SK-N-MC (cell line): ENCODE measurements at regions not wholly inside any gene's neighbourhood (a gene's known extent, or its start where the extent isn't known, plus 50 kb on each side); places are given as distances from the start of the nearest gene placed in this dataset.
"Not testable (repeated sequence)": the region's sequence is repeated elsewhere in the genome, so short reads cannot be mapped to it uniquely, and the experiment has no call there.

ENCODE experiments used
- DNase-seq: peaks from one replicate; pipeline ENCODE4 v3.0.0-alpha.2; 2011; ENCODE audit warnings: low read depth, low spot score
- H3K27ac ChIP-seq: fragments of 200-600 bp; sonication (generic); 2 replicates; pipeline ENCODE4 v1.5.1; 2016; ENCODE audit warnings: mixed run types
- H3K36me3 ChIP-seq: fragments of 200-600 bp; sonication (generic); 2 replicates; pipeline ENCODE4 v1.6.1; 2017; ENCODE audit warnings: antibody characterized with exemption, low read length, mixed read lengths; ENCODE audit not compliant: insufficient read depth
- H3K4me3 ChIP-seq: fragments of 200-600 bp; sonication (generic); 2 replicates; pipeline ENCODE4 v1.5.1; 2016
- H3K9ac ChIP-seq: fragments of 200-600 bp; sonication (generic); 2 replicates; pipeline ENCODE4 v1.8.0; 2017; ENCODE audit warnings: mixed run types, mixed read lengths; ENCODE audit not compliant: insufficient read length
- H3K9me3 ChIP-seq: fragments of 200-600 bp; sonication (generic); 2 replicates; pipeline ENCODE4 v1.6.1; 2017; ENCODE audit warnings: low read depth, mild to moderate bottlenecking, antibody characterized with exemption, low read length, moderate library complexity, mixed read lengths
- EZH2 ChIP-seq: fragments of 200-600 bp; sonication (generic); IDR thresholded peaks from one replicate; pipeline ENCODE4 v1.6.1; 2017; ENCODE audit warnings: antibody characterized with exemption
- FOXP2 ChIP-seq: optimal IDR thresholded peaks from 2 replicates; pipeline ENCODE3; 2011; ENCODE audit warnings: mild to moderate bottlenecking, moderate library complexity; ENCODE audit not compliant: insufficient read depth; ENCODE audit errors: extremely low read length, control extremely low read depth
- POLR2AphosphoS5 ChIP-seq: IDR thresholded peaks from 2 replicates; pipeline ENCODE4 v1.6.1; 2012; ENCODE audit warnings: mild to moderate bottlenecking, low read depth, low read length, borderline replicate concordance

DNA sequence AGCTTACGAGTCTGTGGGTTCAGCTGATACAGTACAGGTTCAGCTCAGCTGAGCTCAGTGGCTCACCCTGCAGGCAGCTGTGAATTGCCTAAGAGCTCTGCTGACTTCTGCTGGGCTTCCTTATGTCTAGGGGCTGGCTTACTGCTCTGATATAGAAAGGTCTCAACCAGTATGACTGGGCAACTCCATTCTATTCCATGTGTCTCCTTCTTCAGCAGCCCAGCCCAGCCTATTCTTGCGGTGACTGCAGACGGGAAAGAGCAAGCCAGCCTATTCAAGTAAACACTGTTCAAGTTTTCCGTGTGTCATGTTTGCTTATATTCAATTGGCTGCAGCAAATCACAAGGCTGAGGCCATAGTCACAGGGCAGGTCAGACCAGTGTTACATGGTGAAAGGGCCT lies 615.4 kb upstream of the ZFP42 start:
- H3K27ac ChIP-seq = no peak overlapping the region
- no peaks in the 10 kb centered on the region for H3K36me3 ChIP-seq
- H3K9ac ChIP-seq = no peak overlapping the region
- H3K4me3 ChIP-seq = no peak overlapping the region
- TF ChIP-seq FOXP2 (no peak), EZH2 (no peak), POLR2AphosphoS5 (no peak)
- H3K9me3 ChIP-seq = no peaks in the 10 kb centered on the region
- DNase-seq = no peak

DNA sequence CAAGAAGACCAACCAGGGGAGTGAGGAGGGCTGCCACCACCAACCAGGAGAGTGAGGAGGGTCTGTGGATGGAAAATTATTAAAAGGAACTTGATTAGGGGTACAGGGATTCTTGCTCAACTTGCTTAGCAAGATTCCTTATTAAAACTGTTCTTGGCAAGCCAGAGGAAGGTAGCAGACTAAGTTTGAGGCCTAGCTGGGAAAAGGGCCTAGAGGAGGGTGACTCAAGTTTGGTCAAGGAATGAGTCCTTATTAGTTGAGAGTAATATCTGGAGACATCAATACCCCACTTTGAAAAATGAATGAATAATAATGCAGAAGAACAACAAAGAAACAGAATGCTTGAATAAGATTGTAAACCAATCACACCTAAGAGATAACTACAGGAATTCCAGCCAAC lies 612.4 kb upstream of the ZFP42 start:
- DNase-seq = no peak

DNA sequence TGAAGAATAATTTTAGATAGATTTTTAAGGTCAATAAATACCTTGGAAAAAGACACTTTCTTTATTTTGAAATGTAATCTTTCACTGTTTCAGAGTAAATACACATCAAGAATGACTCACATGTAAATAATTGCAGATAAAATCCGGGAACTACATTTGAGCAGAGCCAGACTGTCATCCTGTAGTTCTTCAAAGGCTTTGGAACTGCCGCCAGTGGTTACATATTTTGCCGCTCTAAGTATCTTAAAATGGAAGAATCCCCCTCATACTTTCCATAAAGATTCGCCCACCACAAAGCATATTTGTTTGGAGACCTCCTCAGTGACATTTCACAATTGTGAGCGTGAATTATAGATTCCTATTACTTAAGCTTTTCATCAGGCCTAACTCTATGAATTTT lies 607.8 kb upstream of the ZFP42 start:
- Histone ChIP-seq H3K36me3 (no peaks in the 10 kb centered on the region), H3K9ac (no peak overlapping the region), H3K27ac (no peak overlapping the region), H3K9me3 (no peaks in the 10 kb centered on the region), H3K4me3 (no peak overlapping the region)
- TF ChIP-seq POLR2AphosphoS5 (no peak), EZH2 (no peak), FOXP2 (no peak)
- no peak for DNase-seq

More for the DNA sequence above, 612.4 kb upstream of the ZFP42 start:
- no peak for TF ChIP-seq EZH2
- Histone ChIP-seq H3K9me3 (no peaks in the 10 kb centered on the region), H3K27ac (no peak overlapping the region), H3K36me3 (no peaks in the 10 kb centered on the region), H3K9ac (no peak overlapping the region), H3K4me3 (no peak overlapping the region)

DNA sequence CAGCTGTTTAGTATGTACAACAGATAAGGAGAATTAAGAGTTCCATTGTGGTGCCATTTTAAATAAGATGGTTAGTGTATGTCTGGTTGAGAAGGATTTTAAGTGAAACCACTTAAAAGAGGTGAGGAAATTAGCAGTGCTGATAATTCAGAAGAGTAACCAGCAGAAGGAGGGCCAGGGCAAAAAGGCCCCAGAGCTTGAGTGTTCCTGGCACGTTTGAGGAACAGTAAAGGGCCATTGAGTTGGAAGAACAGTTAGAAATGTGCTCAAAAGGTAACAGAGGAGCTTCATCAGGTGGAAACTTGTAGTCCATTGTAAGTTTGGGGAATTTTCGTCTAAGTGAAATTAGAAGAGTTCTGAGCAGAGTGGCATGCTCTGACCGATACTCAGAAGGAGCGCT lies 606.2 kb upstream of the ZFP42 start:
- Histone ChIP-seq H3K9ac (no peak overlapping the region), H3K9me3 (no peaks in the 10 kb centered on the region), H3K36me3 (no peaks in the 10 kb centered on the region), H3K27ac (no peak overlapping the region), H3K4me3 (no peak overlapping the region)
- no peak for TF ChIP-seq POLR2AphosphoS5
- TF ChIP-seq FOXP2 = no peak
- TF ChIP-seq EZH2 = no peak
- DNase-seq = no peak

DNA sequence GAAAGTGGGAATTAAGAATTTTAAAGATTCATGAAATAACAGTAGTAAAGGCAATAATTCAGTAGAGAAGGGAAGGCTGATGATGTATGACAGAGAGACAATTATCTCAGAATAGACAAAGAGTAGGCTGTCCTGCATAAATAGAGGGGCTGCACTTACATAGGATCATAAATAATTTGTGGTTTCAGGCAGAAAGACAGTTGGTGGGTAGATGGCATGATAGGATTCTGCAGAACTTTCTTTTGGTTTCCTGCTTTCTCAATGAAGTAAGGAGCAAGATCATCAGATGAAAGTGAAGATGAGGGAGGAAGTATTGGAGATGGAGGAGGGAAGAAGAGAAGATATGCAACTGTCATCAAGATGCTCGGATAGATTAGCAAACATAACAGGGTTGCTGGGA lies 604.9 kb upstream of the ZFP42 start:
- no peak overlapping the region for H3K27ac ChIP-seq
- no peaks in the 10 kb centered on the region for H3K36me3 ChIP-seq
- no peak for TF ChIP-seq EZH2
- no peak for TF ChIP-seq FOXP2
- no peak for TF ChIP-seq POLR2AphosphoS5
- DNase-seq = no peak
- no peaks in the 10 kb centered on the region for H3K9me3 ChIP-seq
- no peak overlapping the region for H3K9ac ChIP-seq
- no peak overlapping the region for H3K4me3 ChIP-seq

DNA sequence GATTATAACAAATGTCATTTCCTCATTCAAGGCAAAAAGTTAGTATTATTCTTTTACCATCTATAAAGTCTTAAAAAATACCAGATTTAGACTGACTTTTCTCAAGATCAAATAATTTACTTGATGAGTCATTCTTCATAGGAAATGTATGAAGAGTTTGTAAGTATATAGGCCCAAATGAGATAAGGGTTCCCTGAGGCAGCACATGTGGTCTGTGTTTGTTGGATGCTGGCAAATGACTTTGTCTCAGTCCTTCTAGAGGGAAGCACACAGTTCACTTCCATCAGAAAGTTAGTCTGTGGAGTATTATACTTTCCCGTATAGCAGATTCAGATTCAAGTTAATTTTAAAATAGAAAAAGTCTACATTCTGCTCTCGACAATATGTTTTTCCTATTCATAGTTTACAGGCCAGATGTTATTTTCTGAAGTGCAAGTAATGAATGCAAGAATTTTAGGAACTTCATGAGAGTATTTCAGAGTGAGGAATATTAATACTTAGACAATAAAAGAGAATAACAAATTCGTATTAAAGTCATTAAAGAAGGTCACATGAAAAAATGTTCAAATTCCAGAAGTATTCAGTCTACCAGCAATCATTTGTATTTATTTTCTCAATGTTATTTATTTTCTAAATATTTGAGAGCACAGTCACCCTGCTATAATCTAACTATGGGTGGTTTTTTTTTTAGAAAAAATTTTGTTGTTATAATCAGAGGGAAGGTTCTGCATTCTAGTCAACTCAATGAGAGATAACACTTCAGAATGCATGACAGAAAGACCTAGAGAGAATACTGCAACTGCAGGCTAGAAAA lies 601.8 kb upstream of the ZFP42 start:
- Histone ChIP-seq H3K36me3 (no peaks in the 10 kb centered on the region), H3K4me3 (no peak overlapping the region), H3K27ac (no peak overlapping the region), H3K9ac (no peak overlapping the region), H3K9me3 (no peaks in the 10 kb centered on the region)
- no peak for DNase-seq
- TF ChIP-seq FOXP2 (no peak), EZH2 (no peak), POLR2AphosphoS5 (no peak)

DNA sequence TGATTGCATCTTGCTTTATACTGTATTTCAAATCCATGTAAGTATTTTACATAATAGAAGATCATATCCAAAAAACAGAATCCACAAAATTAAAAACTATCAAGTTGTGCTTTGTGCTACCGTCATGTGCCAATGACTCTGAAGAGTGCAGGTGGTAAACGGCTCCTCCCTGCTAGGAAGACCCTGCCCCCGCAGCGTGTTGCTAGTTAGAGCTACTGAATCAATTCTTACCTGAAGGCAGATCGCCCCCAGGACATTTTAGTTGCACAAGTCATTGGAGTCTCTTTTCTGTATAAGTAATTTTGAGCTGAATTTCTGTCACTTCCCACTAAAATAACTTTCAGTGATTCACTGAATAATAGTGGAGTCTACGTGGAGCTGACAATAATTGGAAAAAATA lies 599.5 kb upstream of the ZFP42 start:
- Histone ChIP-seq H3K27ac (no peak overlapping the region), H3K36me3 (no peaks in the 10 kb centered on the region), H3K9ac (no peak overlapping the region), H3K9me3 (no peaks in the 10 kb centered on the region), H3K4me3 (no peak overlapping the region)
- DNase-seq = no peak
- TF ChIP-seq EZH2 (no peak), FOXP2 (no peak), POLR2AphosphoS5 (no peak)

DNA sequence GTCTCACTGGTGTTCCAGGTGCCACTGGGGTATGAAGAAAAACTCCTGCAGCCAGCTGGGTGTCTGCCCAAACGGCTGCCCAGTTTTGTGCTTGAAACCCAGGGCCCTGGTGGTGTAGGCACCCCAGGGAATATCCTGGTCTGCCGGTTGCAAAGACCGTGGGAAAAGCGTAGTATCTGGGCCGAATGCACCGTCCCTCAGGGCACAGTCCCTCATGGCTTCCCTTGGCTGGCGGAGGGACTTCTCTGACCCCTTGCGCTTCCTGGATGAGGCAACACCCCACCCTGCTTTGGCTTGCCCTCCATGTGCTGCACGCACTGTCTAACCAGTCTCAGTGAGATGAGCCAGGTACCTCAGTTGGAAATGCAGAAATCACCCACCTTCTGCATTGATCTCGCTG lies 587.1 kb upstream of the ZFP42 start:
- H3K9ac ChIP-seq, H3K4me3 ChIP-seq, H3K27ac ChIP-seq, H3K36me3 ChIP-seq, DNase-seq, H3K9me3 ChIP-seq: not testable (repeated sequence)

DNA sequence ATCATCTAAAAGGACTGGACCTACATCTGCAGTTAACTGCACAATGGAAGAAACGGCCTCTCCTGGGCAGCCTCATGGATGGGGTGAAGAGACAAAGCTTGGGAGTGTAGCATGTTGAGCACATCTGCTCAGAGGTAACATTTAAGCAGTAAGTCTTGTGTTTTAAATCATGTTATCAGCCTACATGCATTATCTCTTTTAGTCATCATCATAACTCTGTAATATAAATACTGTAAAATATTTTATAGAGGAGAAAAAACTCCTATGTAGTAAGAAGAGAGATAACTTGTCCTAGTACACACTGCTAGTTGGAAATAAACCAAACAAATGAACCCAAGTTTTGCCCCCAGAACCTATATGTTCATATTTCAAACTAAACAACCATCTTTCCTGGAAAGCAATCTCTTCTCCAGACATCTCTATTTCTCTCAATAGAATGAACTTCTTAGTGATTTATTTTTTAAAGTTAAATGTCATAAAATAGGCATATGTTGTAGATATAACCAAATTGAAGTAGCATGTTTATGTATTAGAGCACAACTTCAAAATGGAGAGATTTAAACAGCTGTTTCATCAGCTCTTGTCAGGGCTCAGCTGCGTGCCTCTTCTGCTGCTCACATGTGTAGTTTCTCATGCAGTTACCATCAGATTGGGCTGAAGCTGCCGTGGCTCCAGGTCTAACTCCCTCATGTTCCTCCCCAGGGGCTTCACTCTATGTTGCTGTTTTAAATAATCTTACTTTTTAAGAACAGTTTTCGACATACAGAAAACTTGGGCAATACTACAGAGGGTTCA lies 581.8 kb upstream of the ZFP42 start:
- TF ChIP-seq POLR2AphosphoS5 (no peak), FOXP2 (no peak), EZH2 (no peak)
- DNase-seq = no peak
- Histone ChIP-seq H3K9ac (no peak overlapping the region), H3K4me3 (no peak overlapping the region), H3K36me3 (no peaks in the 10 kb centered on the region), H3K27ac (no peak overlapping the region), H3K9me3 (no peaks in the 10 kb centered on the region)
